NOMO-1 treated with dmso at 0.1 percent for 144 hours (cell line): ENCODE measurements at regions not wholly inside any gene's neighbourhood (a gene's known extent, or its start where the extent isn't known, plus 50 kb on each side); places are given as distances from the start of the nearest gene placed in this dataset.
"Not testable (repeated sequence)": the region's sequence is repeated elsewhere in the genome, so short reads cannot be mapped to it uniquely, and the experiment has no call there.

Source experiments
- DNase-seq: peaks from one replicate; lab custom pipeline; 2025; ENCODE audit not compliant: unreplicated experiment; lab: John Stamatoyannopoulos, UW

DNA sequence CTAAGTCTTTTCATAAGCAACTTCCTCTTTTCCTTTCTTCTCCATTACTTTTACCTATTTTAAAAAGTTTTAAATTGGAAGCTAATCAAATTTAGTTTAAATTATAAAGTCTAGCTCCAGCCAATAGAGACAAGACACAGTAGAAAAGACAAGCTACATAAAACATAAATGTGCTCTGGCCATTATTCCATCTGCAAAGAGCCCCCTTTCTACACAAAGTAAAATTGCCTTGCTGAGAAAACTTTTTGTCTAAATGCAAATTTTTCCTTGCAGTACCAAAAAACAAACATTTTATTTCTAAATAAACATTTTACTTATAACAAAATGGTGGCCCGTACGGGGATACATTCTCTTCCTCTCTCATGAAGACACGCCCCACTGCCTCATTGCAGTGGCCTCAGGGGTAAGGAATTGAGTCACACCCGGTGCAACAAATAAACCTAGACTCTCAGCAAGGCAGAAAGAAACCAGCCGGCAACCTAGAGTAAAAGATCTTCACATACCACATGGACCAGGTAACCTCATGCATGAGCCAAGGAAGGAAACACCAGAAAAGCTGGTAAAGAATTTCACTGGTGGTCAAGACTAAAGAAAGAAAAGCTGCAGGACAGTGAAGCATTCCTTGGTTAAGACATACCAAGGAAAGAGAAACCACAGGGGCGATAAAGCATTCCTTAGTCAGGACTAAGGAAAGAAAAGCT is 71.6 kb upstream of the ZNF746 start:
- DNase-seq, result no peak

DNA sequence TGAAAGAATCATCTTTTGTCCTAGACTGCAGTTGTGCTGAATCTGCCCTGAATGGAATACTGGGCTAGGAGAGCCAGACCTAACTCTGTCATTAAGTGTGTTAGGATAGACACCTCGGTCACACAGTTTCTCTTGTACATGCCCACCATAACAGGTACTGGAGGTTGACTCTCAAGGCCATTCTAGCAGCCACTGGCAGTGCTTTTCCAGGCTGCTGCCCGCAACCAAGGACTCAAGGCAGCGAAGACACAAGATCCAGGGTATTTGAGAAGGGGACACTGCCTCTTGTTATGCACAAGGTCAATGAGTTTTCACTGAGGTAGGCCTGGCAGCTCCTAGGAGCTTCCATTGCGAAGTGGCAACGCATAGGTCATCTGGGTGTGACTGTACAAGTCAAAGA is 70.6 kb upstream of the ZNF746 start:
- no peak for DNase-seq

DNA sequence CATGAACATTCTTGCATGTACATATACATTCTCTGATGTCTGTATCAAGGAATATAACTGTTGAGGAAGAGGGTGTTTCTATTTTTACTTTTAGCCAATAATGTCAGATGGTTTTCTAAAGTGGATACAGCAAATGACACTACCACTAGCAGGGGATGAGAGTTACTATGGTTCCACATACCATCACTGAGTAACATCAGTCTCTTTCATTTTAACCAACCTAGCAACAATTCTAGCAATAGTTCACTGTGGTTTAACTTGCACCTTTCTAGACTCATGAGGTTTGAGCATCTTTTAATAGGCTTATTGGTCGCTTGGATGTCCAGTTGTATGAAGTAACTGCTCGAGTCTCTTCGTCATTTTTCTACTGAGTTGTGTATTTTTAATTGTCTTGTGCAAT is 68.5 kb upstream of the ZNF746 start:
- no peak for DNase-seq

DNA sequence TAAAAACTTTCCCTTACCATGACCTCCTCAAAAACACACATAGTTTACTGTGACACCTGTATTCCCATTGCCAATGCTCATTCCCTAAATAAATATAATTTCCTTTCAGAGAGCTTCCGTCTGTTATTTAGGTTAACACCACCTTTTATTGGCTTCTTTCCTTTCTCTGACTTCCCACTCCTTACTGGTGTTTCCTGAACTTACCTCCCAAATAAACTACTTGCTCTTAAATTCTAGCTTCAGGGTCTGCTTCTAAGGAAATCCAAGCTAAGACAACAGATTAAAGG is 67.4 kb upstream of the ZNF746 start:
- no peak for DNase-seq

DNA sequence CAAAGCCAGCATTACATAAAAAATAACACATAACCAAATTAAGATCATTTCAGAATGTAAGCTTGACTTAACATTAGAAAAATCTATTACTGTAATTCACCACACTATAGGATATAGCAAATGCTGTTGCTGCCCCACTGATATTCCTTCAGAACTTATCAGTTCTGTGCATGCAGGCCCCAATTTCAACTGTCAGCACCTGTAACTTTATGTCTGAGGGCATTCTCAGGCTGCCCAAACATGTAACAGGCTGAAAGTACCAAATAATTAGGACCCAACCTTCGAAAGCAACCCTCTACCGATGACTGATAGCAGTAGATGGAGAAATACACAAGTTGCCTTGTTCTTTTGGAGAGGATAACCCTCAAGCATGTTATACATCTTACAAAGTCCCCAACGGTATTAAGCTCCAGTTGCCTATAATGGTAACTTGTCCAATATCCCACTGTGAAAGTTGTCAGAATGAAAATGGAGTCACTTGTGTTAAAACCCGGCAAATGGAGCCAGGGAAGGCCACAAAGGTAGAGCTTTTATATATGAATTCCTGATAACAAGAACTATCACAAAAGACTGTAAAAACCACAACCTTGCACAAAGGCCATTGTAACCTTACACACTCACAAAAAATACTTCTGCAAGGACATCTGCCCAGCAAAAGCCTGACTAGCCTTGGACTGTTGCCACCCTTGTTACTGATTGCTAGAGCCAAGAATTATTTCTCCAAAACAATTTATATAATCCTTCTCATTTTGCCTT is 66.9 kb upstream of the ZNF746 start:
- no peak for DNase-seq

DNA sequence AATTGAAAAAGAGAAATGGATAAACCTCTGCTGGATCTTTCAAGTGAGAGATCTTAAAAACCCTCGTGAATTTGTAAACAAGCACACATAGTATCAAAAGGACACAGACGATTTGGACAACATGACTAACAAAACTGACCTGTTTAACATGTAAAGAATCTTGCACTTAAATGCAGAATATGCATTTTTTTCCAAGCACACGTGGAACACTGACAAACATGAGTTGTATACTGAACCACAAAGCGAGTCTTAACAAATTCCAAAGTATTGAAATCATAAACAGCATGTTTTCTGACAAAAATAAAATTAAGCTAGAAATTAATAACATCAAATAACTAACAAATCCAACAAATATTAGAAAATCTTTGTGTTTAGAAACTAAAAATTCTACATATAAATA is 65.0 kb upstream of the ZNF746 start:
- no peak for DNase-seq

DNA sequence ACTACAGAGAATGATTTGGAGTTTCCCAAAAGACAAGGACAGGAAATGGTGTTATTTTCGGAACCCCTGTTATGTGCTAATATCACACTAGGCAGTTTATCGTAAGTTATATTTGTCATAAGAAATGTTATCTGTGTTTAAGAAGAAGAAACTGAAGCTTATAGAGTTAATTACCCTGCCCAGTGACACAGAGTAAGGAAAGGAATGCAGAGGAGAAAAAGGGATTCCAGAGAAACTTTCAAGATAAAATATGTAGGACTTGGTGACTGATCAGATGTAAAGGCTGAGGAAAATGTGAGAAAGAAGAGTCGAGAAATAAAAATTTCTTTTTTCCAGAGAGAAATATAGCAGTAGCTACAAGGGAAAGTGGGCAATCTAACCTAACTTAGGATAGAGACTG is 63.5 kb upstream of the ZNF746 start:
- no peak for DNase-seq

- DNase-seq, result no peak
Observed at GRCh38 chr7:149559711-149560110, 62.1 kb upstream of the ZNF746 start.

GRCh38 chr7:149558149-149558861 is 60.7 kb upstream of the ZNF746 start:
- DNase-seq, result no peak

- not testable (repeated sequence) for DNase-seq
Observed at GRCh38 chr7:149556525-149556924, 58.9 kb upstream of the ZNF746 start.

DNA sequence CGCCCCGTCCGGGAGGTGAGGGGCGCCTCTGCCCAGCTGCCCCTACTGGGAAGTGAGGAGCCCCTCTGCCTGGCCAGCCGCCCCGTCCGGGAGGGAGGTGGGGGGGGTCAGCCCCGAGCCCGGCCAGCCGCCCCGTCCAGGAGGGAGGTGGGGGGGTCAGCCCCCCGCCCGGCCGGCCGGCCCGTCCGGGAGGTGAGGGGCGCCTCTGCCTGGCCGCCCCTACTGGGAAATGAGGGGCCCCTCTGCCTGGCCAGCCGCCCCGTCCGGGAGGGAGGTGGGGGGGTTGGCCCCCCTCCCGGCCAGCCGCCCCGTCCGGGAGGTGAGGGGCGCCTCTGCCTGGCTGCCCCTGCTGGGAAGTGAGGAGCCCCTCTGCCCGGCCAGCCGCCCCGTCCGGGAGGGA is 57.2 kb upstream of the ZNF746 start:
- not testable (repeated sequence) for DNase-seq

DNA sequence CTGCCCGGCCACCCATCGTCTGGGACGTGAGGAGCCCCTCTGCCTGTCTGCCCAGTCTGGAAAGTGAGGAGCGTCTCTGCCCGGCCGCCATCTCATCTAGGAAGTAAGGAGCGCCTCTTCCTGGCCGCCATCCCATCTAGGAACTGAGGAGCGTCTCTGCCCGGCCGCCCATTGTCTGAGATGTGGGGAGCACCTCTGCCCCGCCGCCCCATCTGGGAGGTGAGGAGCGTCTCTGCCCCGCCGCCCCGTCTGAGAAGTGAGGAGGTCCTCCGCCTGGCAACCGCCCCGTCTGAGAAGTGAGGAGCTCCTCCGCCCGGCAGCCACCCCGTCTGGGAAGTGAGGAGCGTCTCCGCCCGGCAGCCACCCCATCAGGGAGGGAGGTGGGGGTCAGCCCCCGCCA is 56.4 kb upstream of the ZNF746 start:
- DNase-seq, result not testable (repeated sequence)

DNA sequence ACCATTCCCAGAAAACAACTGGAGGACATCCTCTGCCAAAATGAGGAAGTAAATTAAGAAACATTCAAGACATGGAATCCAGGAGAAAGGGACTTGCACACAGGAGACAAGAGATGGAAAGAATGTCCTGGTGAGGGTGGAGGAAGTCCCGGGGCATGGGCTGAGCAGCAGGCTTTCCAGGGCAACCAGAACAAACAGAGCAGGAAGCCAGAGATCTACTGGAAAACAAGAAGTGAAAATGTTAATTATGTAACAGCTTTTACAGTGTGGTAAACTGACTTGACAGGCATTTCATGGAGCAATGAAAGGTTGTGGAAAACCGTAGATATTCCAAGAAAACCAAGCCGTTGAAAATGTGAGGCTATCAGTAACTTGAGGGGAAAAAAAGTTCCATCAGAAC is 55.2 kb upstream of the ZNF746 start:
- DNase-seq, result peak; percentile 1
